GM18951 (cell line): ENCODE measurements at regions not wholly inside any gene's neighbourhood (a gene's known extent, or its start where the extent isn't known, plus 50 kb on each side); places are given as distances from the start of the nearest gene placed in this dataset.

Experiments used
- POLR2A ChIP-seq: IDR thresholded peaks from 4 replicates; pipeline ENCODE4 v1.6.1; 2011; ENCODE audit warnings: mild to moderate bottlenecking; ENCODE audit not compliant: insufficient read length, insufficient read depth; ENCODE audit errors: extremely low read depth
- in situ Hi-C: fragments of 300-500 bp; cut with MboI; formaldehyde crosslinking; loops from one replicate; pipeline ENCODE4 v1.12.0; 2022; ENCODE audit warnings: low sequenced_read_pairs, mixed read lengths, inconsistent platforms; ENCODE audit not compliant: unreplicated experiment

DNA sequence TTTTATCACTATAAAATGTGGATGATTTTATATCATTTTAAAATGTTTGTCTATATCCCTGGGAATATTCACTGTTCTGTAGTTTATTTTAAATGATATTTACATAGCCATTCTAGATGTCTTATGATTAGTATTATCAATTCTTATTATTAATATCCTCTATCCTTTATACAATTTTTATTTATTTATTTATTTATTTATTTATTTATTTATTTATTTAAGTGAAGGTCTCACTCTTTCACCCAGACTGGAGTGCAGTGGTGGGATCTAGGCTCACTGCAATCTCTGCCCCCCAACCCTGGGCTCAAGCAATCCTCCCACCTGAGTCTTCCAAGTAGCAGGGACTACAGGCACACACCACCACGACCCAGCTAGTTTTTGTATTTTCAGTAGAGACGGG lies 1848.9 kb downstream of the EFNA5 start:
- in situ Hi-C loops = no loop called here
- TF ChIP-seq POLR2A = no peak

DNA sequence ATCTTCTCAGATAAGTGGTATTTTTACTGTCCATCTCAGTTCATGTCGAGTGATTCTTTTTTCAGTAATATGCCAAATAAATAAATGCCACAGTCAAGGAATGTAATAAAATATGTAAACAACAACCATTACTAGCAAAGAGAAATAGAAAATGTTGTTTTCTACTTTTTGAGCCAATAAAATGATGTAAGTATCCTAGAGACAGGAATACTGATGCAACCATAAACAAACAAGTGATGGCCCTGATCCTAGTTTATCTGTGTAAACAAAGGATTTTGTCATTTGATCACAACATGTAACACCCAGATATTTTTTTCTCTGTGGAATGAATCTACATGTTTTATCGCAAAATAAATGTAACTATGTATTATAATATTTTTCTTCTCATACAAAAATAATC lies 1852.8 kb downstream of the EFNA5 start:
- in situ Hi-C loops = no loop called here
- TF ChIP-seq POLR2A = no peak

DNA sequence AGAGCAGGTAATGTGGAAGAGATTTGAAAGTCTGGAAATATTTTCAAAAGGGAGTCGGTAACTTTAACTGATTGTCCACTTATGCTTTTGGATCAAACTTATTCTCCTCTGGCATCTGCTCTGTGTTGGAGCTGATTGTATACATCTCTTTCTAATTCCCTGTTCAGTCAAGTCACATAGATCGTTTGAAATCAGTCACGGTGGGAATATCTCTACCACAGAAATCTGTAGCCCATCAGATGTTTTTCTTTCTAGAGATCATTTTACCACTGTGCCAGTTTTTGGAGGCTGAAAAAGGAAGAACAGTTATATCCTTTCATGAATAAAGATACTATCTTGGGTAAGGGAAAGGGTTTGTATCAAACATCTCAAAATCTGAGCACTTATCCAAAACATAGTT lies 1853.3 kb downstream of the EFNA5 start:
- in situ Hi-C loops = no loop called here
- TF ChIP-seq POLR2A = no peak

DNA sequence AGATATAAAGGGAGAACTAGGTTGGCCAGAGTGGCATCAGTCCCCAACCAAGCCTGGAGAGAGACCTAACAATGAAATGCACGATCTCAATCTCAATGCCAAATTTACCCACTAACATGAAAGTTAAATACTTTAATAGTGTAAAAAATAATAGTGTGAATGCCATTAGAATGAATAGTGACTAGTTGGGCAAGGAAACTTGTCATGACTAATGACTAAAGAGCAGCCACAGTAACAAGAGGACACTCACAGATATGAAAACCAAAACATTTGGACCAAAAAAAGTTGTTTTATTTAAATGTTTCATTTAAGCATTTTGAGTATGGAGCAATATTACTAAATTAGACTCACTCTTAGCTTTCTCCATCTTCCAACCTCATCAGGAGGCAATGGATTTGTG lies 1853.8 kb downstream of the EFNA5 start:
- in situ Hi-C loops = no loop called here
- no peak for TF ChIP-seq POLR2A

DNA sequence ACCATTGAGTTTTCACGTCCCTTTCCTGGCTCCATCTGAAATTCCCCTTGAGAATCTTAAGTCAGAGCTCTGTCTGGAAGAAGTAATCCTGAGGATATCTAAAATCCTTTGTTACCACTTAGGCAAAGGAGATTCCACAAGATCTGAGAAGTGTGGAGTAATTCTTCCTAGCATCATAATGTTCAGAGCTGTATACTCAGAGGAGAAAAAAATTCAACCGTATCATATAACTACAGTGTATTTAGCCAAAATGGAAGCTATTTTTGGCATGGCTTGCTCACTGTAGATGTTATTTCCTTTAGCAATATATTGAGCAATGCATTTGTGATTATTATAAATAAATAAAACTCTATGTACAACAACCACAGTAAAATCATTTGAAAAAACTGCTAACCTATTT lies 1858.4 kb downstream of the EFNA5 start:
- in situ Hi-C loops = no loop called here
- no peak for TF ChIP-seq POLR2A

DNA sequence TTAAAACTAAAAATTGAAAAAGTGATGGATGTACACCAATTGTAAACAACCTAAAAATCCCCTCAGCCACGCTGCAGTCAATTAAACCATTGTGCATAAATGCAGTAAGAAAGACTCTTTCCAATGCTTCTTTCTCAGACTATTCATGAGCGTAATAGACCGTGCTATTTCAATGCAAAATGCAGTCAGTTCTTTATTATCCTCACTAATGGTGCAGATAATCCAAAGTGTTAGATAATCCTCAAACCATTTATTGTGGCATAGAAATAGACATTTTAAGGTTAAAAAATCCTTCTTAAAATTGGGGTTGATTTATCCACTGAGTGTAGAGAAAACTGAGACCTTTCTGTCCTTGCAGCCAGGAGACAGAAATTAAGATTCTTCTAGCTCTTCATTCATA lies 1862.8 kb downstream of the EFNA5 start:
- TF ChIP-seq POLR2A = no peak
- in situ Hi-C loops = no loop called here

DNA sequence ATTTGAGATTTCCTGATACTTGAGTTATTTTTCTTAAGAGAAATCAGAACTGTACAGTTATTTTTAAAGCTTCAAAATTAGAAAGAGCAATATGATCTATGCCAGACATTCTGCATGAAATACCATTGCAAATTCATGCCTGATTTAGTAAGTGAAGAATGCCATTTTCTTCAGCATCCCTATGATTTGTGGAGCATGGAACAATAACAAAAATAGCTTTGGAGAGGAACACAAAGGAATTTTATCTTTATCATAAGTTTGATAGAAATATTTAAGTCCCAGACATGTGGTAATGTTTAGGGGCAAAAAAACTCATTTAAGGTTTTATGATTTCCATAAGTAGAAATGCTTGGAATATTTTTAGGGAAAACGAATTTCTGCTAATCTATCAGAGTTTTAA lies 1863.4 kb downstream of the EFNA5 start:
- no peak for TF ChIP-seq POLR2A
- in situ Hi-C loops = no loop called here

DNA sequence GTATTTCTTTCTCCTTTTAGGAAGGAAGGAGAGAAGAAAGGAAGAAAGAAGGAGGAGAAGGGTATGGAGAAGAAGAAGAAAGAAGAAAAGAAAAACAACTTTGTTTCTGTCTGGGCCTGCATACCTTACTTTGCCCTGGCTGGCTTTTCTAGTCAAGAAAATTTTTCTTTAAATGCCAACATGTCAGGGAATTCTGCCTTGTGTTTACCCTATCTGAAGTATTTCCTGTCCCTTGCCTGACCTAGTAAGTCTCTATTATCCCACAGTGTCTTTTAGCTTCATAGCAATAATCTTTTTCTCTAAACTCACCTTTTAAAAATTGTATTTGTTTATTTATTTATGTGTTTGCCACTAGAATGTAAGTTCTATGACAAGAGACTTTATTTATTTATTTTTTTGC lies 1864.1 kb downstream of the EFNA5 start:
- no peak for TF ChIP-seq POLR2A
- in situ Hi-C loops = no loop called here

DNA sequence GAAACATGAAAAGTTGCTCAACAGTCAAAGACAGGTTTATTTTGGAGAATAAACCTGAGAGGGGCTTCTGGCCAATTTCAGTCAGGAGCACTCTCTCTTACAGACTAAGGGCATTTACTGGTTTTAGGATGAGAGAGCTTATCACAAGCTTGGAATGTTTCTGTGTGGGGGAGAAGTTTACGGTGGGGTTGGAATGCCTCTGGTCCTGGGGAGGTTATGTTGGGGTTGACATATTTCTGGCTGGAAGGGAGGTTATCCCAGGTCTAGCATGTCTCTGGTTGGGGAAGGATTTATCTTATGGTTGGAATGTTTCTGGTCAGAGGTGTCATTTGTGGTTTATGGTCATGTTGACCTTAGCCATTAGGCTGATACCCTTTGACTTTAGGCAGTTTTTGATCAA lies 1867.3 kb downstream of the EFNA5 start:
- in situ Hi-C loops = no loop called here
- TF ChIP-seq POLR2A = no peak

DNA sequence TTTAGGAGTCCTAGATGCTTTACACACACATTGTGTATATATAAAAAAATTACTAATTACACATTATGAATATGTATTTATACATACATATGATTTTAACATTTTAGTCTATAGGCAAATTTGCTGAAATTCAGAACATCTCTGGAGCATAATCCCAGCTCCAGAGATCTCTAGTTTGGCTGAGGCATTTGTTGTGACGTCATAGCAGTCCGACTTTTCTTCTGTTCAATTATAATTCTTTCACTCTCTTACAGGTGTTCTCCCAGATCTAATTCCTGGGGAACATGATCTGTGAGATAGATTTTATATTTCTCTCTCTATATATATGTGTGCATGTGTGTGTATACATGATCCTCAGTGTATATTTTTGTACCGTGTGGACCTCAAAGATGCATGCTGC lies 1876.2 kb downstream of the EFNA5 start:
- TF ChIP-seq POLR2A = no peak
- in situ Hi-C loops = no loop called here

DNA sequence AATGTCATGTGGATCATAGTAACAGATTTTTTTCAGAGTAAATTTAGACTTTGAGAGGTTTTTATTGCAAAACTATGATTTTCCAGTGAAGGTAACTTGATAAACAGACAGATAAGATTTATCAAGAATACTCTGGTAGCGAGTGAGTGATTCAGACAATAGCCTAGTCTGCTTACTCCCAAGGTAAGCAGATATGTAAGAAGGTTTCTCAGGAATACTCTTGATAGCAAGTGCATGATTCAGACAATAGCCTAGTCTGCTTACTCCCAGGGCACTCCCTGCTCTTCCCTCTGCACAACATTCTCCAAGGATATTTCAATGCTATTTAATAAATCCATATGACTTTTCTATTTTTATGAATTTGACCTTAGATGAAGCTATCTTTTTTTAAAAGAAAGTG lies 1881.5 kb downstream of the EFNA5 start:
- TF ChIP-seq POLR2A = no peak
- in situ Hi-C loops = no loop called here

DNA sequence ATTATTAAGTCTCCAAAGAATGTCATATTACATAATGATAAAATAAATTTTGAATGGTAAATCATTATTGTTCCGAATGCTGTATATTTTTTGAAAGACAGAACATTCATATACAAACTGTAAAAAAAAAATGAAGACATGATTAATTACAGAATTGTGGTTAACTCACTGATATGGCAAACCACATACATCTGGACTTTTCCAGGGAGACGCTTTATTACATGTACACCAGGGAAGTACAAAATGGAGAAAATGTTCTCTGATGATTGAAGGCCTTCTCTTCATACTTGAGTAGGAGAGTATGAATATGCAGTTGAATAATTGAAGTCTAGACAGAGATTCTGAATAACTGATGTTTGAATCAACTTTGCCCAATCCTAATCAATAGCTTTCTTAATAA lies 1886.9 kb downstream of the EFNA5 start:
- in situ Hi-C loops = no loop called here

DNA sequence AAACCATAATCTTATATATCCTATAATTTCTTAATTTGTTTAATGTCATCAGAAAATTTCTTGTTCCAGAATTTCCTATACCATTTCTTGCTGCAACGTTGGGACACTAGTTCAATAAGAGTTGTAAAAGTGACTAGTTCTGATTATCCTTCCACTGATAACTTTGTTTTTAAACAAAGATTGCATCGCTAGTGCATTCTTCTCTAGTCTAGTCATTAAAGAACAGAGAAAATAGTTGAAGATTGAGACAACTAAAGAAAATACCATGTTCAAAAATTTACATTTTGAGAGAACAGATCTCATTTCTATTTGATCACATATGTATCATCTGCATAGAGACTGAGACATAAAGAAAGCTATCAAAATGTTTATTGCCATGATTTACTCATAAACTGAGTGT lies 1888.2 kb downstream of the EFNA5 start:
- TF ChIP-seq POLR2A = no peak
- in situ Hi-C loops = no loop called here

More for the DNA sequence above, 1886.9 kb downstream of the EFNA5 start:
- no peak for TF ChIP-seq POLR2A

DNA sequence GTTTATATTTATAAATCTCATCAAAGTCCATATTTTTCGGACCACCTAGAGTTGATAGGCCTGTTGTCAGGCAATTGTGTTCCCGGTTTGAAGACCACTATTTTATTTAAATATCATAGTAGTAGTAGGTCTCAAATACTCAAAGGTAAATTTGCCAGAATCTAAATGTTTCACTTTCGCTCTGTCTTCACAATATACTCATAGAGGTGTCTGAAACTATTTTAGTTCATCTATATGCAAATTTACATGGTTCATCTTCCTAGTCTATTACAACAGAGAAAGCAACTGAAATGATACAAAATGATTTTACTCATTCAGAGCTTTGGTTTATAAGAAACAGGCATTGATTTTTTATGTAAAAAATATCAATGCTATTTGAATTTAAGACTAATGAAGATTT lies 1897.5 kb downstream of the EFNA5 start:
- TF ChIP-seq POLR2A = no peak
- in situ Hi-C loops = no loop called here

DNA sequence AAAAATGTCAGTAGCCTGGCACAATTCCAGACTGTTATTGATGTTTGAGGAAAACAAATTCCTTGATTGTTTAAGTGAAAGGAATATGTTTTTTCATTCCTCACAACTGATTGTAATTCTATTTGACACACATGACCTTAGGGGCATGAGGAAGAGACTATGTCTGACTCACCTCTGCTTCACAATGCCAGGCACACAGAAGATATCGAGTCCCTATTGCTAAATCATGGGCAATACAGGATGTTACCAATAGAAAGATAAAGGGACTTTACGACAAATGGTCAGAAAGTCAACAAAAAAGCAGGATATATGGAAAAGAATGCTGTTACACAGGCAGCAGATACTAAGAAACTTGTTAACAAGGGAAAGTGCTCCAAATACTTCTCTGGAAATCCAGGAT lies 1903.5 kb downstream of the EFNA5 start:
- in situ Hi-C loops = no loop called here
- no peak for TF ChIP-seq POLR2A
